Breast epithelium (tissue), 3 donors: ENCODE measurements at regions not wholly inside any gene's neighbourhood (a gene's known extent, or its start where the extent isn't known, plus 50 kb on each side); places are given as distances from the start of the nearest gene placed in this dataset.

Source experiments
- CTCF ChIP-seq, 3 donors: fragments of 450-650 bp; IDR thresholded peaks; one replicate each; pipeline ENCODE4 v1.5.1; 2016 to 2017; ENCODE audit warnings: antibody characterized with exemption in 3 of 3, mild to moderate bottlenecking in 3 of 3, moderate library complexity in 3 of 3
- POLR2A ChIP-seq: fragments of 450-650 bp; IDR thresholded peaks from one replicate; pipeline ENCODE4 v1.6.1; 2016; ENCODE audit warnings: antibody characterized with exemption, mild to moderate bottlenecking, moderate library complexity

DNA sequence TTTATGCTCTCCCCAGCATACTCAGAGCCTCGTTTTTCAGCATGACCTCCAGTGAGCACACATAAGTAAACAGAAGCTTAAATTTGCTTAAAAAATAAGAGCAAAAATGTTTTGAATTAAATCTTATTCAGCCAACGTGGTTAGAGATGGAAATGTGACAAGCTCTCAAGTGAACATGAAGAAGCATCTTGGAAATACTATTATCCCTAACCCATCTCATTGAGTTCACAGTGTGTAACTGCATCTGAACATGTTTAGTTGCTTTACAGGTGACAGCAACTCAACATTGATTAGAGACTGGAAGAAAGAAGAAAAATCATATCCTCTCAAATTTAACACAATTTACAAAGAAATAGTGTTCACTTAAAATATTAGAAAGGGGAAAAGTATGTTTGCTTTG lies 1785.1 kb downstream of the MAT2B start:
- TF ChIP-seq CTCF (IDR thresholded peaks at IDR 0.05), result no peak
- no peak for TF ChIP-seq POLR2A
